Stimulated activated CD8-positive, alpha-beta memory T cell treated with anti-CD3 and anti-CD28 coated beads, Interleukin-15, amount 100 ng/mL, for 24 hours (primary cell): ENCODE measurements at regions not wholly inside any gene's neighbourhood (a gene's known extent, or its start where the extent isn't known, plus 50 kb on each side); places are given as distances from the start of the nearest gene placed in this dataset.
"Not testable (repeated sequence)": the region's sequence is repeated elsewhere in the genome, so short reads cannot be mapped to it uniquely, and the experiment has no call there.

Experiments
- DNase-seq: peaks from one replicate; pipeline ENCODE4 v3.0.0-alpha.2; 2020; ENCODE audit warnings: low read depth

DNA sequence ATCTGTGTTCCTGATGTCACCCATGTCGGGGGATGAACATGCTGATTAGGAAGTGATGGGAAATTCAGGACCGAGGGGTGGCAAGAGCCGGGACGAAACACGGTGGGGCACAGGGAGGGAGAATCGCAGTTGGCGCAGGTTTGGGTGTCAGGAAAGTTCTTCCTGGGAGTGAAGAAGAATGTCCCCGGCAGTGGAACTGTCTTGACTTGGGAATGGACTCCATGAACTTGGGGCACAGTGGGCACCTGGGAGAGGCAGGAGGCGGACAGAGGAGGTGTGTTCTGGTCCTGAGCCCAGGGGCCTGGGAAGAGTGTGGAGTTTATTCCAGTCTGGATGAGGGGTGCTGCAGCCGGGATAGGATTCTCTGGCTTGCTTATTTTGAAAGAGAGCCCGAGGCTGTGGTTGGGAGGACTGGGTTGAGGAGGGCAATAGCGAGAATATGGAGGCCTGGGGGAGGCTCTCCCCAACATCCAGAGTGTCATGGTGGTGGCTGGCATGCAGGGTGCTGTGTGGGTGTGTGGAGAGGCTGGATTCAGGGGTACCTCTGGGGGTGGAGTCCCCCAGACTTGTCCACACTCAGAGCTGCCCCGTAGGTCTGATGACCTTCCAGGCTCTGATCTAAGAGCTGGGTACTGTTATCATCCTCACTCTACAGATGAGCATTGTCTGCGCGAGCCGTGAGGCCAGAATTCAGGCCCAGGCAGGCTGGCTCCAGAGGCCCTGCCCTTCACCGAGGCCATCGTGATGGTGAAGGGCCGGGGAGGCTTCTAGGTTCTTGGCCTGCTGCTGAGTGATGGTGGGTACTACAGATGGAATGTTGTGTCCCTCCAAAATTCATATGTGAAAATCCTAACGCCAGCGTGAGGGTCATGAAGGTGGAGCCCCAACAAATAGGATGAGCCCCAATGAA lies 274.5 kb upstream of the C1orf174 start:
- no peak for DNase-seq

DNA sequence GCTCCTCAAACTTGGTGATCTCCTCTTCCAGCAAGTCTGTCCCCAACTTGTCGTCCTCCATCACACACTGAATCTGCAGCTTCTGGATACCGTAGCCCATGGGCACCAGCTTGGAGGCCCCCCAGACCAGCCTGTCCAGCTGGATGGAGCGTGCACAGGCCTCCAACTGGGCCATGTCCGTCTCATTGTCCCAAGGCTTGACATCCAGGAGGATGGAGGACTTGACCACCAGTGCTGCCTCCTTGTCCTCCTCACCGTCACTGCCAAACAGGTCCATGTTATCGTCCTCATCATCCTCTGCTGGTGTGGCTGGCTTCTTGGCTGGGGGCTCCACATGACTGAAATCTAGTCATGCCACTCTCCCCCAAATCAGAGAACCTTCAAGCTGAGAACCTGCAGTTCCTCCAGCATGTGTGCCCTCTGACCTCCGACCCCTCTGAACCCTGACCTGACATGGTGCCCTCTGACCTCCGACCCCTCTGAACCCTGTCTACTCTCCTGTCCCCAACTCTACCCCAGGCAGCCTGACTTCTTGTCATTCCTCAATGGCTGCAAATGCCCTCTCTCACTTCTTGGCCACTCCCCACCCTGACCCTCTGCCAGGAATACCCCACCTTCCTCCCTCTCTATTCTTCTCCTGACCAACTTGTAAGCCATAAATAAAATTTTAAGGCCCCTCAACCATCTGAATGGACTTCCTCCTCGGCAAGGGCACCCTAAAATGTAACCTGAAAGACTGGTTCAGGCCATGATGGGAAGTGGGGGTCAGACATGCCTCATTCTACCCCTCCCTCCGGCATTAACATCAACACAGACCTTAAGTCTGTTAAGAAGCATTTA lies 275.7 kb upstream of the C1orf174 start:
- no peak for DNase-seq

DNA sequence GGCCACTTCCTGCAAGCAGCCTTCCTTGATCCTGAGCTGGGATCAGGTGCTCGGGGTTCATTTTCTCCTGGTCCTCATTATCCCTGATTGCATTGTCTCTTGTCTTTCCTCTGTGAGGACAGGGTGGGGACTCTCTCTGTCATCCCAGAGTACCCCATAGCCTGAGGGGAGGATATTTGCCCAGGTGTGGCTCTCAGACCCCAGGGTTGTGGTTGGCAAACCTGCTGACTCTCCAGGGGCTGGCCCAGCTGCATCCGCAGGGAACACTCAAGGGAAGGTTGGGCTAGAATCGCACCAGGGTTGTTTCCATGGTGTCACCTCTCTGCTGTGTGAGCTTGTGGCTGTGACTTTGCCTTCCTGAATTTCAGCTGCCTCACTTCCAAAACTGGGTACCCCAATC lies 276.8 kb upstream of the C1orf174 start:
- no peak for DNase-seq

DNA sequence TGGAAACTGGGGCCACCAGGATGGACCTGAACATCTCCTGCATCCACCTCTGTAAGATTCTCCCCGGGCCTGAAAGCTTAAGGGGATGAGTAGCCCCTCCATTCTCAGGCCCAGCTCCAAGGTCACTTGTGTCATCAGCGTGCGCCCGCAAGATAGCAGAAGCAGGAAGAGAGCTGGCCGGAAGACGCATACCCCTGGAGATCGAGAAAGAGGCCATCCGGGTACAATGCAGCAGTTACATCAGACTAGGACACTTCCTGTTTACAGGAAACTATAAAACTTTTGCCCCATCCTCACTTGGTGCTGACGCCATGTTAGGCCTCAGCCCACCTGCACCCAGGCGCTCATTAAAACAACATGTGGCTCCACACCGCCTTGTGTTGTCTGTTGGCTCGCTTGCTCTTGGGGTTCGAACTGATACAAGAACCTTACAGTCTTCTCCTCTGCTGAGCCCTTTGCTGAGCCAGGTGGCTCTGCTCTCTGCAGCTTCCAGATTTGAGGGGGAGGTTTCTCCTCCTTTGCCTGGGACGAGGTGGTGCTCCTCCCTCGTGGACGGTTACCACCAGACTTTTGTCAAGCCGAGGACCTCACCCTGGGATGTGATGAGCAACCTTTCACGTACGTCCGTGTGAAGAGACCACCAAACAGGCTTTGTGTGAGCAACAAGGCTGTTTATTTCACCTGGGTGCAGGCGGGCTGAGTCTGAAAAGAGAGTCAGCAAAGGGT lies 277.5 kb upstream of the C1orf174 start:
- DNase-seq, result no peak

DNA sequence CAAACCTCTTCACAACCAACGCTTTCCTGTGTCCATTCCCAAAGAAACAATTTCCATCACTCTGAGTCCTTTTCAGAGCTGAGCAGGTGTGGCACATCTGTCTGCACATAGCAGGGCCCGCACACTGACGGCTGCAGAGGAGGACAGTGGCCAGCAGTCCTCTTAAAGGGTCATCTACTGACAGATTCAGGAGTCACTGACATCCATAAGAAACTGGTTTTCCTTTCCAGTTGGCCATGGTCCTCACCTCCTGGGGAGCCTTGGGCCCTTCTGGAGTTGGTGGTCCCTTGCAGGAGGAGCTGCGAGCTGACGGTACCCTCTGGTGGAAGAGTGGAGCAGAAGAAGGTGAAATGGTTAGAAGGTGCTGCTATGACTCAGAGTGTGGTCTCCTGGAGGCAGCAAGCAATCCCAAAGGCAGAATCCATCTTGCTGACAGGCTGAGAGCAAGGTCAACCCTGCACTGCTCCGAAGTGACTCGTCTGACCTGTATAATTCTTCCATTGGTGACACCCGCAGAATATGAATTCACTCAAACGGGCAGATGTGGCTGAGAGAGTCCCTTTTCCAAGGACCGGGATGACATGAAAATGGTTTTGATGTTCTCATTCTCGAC lies 278.5 kb upstream of the C1orf174 start:
- DNase-seq, result no peak

DNA sequence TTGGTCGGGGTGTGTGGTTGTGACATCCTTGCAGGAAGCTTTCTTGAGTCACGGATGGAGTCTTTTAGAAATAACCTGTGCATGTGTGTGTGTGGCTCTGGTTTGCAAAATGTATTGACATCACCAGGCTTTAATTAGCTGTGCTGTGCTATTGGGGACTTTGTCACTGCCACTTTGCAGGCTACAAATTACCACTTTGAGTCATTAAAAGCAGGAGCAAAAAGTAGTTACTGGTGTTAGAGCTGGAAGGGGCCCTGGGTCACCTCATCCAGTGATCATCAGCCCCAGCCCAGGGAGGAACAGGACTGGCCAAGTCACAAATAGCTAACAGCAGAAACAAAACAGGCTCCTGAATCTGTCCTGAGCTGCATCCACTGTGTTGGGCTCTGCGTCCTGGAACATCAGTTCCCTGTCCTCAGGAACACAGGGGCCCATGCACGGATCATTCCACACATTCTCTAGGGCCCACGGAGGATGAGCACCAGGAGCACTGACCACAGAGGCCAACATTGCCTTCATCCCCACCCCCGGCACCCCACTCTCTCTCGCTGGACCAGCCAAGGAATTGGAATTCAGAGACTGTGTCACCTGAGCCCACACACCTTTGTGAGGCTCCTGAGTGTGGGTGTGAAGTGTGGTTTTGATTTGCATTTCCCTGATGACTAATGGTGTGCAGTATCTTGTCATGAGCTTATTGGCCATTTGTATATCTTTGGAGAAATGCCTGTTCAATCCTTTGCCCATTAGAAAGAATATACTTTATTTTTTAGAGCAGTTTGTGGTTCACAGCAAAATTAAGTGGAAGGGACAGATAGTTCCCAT lies 280.1 kb upstream of the C1orf174 start:
- DNase-seq, result no peak

DNA sequence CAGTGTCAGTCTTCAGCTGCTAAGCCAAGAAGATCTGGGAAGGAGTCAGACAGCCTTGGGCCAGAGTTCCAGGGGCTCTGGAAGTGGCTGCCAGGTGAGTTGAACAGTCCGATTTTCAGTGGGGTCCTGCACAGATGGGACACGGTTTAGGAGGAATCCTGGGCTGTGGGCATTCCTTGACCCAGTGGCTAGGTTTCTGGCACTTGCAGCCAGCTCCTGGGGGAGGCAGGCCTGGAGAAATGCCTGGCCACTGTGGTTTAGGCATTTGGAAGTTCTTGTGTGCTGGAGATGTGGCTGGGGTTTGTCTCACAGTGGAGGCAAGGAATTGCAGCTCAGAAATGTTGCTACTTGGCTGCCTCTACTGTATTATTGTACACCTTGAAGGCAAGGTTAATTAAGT lies 286.4 kb upstream of the C1orf174 start:
- DNase-seq, result not testable (repeated sequence)

DNA sequence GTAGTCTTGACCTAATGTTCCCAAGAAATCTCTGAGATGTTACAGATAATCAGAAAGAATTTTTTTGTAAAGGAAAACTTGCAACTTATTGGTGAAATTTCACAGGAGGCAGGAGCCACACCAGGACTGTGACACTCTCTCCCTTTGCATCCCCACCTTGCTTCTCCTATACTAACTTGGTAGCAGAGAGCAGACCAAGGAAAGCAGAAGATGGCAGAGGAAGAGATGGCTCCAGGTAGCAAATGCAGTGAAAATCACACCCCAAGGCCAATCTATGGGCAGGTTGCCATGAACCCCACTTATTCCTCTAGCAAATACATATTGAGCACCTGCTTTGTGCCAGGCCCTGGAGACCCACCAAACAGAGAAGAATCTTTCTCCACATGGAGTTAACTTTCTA lies 303.4 kb upstream of the C1orf174 start:
- DNase-seq, result no peak

DNA sequence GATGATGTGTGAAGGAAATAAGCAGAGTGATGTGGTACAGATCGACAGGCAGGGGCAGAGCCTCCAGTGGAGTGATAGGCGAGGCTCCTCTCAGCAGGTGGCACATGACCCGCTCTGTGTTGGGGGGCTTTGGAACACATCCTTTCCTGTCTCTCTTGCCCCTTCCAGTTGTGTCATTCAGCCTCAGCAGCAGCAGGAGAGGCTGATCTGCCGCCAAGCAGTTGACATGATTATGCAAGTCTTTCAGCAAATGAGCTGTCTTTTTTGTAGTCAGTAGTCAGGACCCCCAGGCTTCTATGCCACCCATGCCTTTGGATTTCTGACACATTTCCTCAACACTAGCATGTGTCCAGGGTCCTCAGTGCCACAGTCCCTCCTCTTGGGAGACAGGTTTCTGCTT lies 307.1 kb upstream of the C1orf174 start:
- no peak for DNase-seq

DNA sequence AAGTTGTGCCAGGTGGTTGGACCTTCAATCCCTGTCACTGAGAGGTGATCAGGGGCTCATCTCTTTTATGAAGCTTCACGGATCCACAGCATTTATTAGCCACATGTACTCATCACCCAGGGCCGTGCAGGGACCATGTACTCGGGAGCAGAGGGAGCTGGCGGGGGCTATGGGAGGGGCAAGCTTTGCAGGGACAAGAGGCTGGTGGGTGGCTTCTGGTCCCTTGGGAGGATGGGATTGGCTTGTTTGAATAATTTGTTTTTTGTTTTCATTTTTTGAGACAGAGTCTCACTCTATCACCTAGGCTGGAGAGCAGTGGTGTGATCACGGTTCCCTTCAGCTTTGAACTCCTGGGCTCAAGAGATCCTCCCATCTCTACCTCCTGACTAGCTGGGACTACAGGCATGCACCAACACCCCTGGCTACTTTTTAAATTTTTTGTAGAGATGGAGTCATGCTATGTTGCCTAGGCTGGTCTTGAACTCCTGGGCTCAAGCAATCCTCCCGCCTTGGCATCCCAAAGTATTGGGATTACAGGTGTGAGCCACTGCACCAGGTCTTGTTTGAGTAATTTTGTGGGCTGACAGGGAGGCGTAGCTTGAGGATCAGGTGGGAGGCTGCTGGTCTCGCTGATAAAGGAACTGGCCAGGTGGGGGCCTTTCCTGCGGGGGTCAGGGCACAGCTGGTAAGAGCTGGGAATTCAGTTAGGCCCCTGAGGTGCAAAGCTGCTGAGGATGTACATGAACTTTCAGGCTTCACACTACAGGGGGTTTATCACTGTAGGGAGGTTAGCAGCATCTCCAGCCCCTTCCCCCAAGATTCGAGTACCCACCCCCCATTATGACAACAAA lies 308.0 kb upstream of the C1orf174 start:
- no peak for DNase-seq

DNA sequence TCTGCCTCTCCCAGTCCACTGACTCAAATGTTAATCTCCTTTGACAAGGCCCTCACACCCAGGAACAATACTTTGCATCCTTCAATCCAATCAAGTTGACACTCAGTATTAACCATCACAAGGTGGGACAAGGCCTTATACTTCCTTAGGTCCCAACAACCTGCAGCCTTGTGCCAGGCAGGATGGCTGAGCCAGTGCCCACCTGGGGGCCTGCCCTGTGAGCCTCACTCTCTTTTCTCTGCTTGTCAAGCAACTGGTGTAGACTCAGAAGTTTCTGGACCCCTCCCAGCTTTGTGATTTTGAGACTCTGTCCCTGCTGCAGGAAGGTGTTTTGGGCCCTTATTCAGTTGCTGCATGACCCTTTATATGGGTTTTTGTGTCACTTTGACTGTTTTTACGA lies 310.0 kb upstream of the C1orf174 start:
- DNase-seq, result no peak

DNA sequence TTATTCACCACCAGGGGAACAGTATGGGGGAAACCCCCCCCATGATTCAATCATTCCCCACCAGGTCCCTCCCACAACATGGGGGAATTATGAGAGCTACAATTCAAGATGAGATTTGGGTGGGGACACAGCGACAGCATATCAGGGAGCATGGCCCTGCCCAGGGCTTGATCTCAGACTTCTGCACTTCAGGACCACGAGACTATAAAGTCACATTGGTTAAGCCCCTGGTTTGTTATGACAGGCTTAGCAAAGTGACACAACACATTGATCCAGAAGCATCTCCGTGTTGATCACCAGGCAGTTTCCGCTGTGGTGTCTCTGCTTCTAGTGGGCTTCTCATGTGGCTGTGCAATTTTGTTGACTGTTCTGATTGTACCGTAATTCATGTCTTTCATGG lies 312.7 kb upstream of the C1orf174 start:
- DNase-seq, result no peak

DNA sequence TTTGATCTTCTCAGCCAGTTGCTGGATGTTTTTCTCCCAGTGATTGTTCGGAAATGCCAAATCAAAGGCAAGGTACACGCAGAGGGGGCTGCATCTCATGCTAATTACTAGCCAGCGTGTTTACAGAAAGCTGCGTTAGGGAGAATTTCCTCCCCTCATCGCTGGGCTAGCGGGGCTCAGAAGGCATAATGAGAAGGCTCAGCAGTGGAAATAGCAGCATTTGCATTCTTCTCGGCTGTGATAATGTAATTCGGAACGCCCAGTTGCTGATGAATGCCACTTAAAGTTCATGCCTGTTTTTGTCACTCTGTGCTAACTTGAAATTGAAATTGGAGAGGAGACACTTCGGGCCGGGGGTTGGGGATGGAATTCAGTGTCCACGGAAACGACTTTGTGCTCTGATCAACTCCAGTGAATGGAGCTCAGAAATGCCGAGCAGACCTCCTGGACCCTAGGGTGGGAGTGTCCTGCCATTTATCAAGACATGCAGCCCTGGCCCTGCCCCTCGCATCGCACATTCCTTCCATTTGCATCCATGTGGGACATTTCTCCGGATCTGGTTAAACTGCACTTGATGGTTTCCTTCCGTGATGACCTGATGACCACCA lies 313.4 kb upstream of the C1orf174 start:
- no peak for DNase-seq

DNA sequence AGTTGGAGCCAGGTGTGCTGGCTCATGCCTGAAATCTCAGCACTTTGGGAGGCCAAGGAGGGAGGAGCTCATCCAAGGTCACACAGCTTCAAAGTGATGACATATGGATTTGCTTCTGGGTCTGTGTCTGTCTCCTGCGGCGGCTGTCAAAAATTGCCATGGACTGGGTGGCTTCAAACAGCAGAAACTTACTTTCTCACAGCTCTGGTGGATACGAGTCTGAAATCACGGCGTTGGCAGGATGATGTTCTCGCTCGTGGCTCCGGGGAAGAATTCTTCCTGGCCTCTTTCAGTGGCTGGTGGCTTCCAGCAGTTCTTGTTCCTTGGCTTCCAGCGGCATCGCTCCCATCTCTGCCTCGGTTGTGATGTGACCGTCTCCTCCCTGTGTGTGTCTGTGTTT lies 314.8 kb upstream of the C1orf174 start:
- DNase-seq, result no peak

DNA sequence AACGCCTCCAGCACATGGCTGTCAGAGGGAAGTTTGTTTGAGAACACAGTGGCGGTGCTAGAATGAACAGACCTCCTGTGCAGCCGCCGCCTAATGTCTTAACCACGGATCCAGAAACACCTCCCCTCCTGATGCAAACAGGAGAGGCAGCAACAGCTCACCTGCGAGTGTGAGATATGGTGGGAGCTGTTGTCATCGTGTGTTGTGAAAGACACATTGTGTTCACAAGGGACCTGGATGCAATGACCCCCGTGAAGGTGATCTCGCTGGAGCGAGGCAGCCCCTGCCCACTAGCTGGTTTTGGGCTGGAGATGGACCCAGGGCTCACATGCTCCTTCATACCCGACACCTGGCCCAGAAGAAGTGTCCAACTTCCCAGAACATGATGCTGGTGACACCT lies 315.3 kb upstream of the C1orf174 start:
- DNase-seq, result no peak

DNA sequence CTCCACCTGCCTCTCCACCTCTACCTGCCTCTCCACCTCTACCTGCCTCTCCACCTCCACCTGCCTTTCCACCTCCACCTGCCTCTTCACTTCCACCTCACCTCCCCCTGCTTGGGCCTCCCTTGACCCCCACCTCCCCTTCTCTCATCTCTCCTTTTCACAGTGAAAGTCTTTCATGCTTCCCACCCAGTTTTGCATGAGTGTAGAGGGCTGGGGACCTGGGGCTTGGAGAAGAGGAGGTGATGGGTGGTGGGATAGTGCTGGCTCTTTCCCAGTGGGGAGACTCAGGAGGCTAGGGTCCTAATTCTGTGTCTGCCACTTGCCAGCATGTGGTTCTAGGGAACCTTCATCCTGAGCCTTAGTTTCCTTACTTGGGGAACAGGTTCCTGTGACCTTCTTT lies 316.2 kb upstream of the C1orf174 start:
- no peak for DNase-seq

DNA sequence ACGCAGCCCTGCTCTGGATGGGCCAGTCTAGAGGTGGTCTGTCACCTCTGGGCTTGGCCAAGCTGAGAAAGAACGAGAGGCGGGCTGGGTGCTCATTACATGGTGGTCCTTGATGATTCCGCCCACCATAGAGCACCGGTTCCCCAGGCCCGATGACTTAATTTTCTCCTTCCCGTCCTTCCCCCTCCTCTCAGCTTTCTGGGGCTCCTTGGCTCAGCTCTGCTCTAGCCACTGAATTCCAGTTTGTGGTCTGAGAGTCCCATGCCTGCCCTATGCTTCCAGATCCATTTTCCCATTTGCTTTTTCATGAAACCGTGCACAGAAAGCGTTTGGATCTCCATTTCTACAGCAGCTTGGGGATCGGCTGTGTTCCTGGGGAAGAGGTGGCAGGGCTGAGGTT lies 318.5 kb upstream of the C1orf174 start:
- no peak for DNase-seq

DNA sequence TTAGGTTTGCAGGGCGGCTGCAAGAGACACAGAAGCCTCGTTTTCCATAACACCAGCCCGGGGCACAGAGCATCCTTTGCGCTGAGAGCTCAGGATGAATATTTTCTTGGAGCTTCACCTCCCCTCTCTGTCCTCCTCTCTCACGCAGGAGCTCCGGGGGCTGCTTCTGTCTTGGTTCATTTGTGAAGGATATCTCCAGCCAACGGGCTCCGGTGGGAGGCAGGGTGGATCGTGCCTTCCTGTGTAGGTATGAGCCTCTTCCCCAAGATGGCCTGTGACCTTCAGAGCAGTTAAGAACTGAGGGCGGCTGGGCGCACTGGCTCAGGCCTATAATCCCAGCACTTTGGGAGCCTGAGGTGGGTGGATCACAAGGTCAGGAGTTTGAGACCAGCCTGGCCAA lies 319.0 kb upstream of the C1orf174 start:
- no peak for DNase-seq

DNA sequence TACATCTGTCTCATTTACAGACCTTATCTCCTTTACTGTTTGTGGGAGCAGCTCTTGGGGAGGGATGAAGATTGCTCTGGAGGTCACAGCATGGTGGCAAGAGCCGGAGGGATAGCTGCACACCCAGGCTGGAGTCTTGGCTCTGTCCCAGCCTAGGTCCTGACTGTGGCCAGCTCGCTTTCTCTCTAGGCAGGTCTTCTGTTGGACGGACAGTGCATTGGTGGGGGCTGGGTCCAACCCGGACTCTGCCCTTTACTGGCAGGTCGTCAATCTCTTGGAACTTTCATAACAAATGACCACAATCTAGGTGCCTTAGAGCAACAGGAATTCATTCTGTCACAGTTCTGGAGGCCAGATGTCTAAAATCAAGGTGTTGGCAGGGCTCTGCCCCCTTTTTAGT lies 319.8 kb upstream of the C1orf174 start:
- DNase-seq, result no peak

DNA sequence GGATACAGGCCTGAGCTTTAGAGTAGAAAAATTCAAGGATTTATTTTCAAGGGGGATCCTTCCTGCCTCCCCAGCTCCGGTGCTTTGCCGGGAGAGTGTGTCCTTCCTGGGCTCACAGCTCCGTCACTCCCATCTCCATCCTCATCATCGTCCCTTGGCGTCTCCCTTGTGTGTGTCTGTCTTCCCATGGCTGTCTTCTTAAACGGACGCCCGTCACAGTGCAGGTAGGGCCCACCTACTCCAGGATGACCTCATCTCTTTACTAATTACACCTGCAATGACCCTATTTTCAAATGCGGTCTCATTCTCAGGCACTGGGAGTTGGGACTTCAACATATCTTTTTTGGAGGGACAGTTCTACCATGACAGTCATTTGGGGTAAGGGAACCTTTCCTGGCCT lies 320.3 kb upstream of the C1orf174 start:
- no peak for DNase-seq
